SK-N-MC (cell line): ENCODE measurements at regions not wholly inside any gene's neighbourhood (a gene's known extent, or its start where the extent isn't known, plus 50 kb on each side); places are given as distances from the start of the nearest gene placed in this dataset.

ENCODE experiments used
- EZH2 ChIP-seq: fragments of 200-600 bp; sonication (generic); IDR thresholded peaks from one replicate; pipeline ENCODE4 v1.6.1; 2017; ENCODE audit warnings: antibody characterized with exemption
- POLR2AphosphoS5 ChIP-seq: IDR thresholded peaks from 2 replicates; pipeline ENCODE4 v1.6.1; 2012; ENCODE audit warnings: mild to moderate bottlenecking, low read depth, low read length, borderline replicate concordance

- TF ChIP-seq EZH2 (no peak), POLR2AphosphoS5 (no peak)
Observed at GRCh38 chr1:29986986-29987385, 736.4 kb downstream of the MATN1 start.
